ENCODE measurements at regions not wholly inside any gene's neighbourhood (a gene's known extent, or its start where the extent isn't known, plus 50 kb on each side); places are given as distances from the start of the nearest gene placed in this dataset.

DNA sequence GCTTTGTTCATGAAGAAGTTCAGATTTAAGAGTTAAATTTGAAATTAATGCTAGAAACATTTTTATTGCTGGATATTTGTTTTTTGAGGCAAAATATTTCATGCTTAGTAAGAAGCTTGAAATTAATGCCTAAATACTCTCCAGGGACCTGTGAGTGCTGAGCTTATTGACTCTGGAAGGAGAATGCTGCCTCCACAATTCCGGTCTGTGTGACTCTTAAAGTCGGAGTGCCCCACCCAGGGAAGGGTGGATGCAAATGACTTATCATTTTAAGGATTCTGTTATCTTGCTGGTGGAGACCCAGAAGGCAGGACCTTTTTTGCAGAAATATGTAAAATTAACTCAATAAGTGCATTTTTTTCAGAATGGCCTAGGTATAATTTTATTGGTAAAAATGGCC is 143.8 kb upstream of the RXFP2 start:
- no peak overlapping the region for H3K27ac ChIP-seq
- no peak for FAIRE-seq
- CTCF ChIA-PET = no interaction called here

DNA sequence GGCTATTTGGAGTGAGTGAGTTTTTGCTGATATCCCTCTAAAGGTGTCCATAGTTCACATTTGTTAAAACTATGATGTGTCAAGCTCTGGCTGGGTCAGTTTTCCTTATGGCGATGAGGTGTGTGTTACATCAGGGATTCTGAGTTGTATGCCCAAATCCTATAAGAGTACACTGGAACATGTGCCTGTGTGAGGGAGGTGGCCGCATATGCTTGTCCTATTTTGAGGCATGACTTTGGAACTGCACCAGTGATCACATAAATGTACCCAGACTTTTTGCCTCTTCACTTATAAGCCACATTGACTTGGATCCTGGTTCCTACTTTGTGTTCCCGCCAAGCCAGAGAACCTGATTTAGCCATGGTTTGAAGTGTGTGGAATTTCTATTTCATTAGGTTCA is 140.3 kb upstream of the RXFP2 start:
- Histone ChIP-seq H3K4me3 (no peak overlapping the region), H3K4me1 (no peaks in the 10 kb centered on the region), H3K9me3 (no peaks in the 10 kb centered on the region), H3K27ac (no peak overlapping the region), H3K4me2 (no peak overlapping the region)
- POLR2A ChIA-PET = no interaction called here
- CTCF ChIA-PET = no interaction called here
- TF ChIP-seq, protein P1, sequence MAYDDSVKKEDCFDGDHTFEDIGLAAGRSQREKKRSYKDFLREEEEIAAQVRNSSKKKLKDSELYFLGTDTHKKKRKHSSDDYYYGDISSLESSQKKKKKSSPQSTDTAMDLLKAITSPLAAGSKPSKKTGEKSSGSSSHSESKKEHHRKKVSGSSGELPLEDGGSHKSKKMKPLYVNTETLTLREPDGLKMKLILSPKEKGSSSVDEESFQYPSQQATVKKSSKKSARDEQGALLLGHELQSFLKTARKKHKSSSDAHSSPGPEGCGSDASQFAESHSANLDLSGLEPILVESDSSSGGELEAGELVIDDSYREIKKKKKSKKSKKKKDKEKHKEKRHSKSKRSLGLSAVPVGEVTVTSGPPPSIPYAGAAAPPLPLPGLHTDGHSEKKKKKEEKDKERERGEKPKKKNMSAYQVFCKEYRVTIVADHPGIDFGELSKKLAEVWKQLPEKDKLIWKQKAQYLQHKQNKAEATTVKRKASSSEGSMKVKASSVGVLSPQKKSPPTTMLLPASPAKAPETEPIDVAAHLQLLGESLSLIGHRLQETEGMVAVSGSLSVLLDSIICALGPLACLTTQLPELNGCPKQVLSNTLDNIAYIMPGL (CRISPR knock-in tag; IDR thresholded peaks at IDR 0.05; ENCODE audit: borderline replicate concordance) = no peak
- TF ChIP-seq, protein P2, sequence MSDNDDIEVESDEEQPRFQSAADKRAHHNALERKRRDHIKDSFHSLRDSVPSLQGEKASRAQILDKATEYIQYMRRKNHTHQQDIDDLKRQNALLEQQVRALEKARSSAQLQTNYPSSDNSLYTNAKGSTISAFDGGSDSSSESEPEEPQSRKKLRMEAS (IDR thresholded peaks at IDR 0.05) = no peak
- TF ChIP-seq, protein P3, sequence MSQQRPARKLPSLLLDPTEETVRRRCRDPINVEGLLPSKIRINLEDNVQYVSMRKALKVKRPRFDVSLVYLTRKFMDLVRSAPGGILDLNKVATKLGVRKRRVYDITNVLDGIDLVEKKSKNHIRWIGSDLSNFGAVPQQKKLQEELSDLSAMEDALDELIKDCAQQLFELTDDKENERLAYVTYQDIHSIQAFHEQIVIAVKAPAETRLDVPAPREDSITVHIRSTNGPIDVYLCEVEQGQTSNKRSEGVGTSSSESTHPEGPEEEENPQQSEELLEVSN (IDR thresholded peaks at IDR 0.05; ENCODE audit: borderline replicate concordance, low read depth) = no peak
- TF ChIP-seq, protein P4, sequence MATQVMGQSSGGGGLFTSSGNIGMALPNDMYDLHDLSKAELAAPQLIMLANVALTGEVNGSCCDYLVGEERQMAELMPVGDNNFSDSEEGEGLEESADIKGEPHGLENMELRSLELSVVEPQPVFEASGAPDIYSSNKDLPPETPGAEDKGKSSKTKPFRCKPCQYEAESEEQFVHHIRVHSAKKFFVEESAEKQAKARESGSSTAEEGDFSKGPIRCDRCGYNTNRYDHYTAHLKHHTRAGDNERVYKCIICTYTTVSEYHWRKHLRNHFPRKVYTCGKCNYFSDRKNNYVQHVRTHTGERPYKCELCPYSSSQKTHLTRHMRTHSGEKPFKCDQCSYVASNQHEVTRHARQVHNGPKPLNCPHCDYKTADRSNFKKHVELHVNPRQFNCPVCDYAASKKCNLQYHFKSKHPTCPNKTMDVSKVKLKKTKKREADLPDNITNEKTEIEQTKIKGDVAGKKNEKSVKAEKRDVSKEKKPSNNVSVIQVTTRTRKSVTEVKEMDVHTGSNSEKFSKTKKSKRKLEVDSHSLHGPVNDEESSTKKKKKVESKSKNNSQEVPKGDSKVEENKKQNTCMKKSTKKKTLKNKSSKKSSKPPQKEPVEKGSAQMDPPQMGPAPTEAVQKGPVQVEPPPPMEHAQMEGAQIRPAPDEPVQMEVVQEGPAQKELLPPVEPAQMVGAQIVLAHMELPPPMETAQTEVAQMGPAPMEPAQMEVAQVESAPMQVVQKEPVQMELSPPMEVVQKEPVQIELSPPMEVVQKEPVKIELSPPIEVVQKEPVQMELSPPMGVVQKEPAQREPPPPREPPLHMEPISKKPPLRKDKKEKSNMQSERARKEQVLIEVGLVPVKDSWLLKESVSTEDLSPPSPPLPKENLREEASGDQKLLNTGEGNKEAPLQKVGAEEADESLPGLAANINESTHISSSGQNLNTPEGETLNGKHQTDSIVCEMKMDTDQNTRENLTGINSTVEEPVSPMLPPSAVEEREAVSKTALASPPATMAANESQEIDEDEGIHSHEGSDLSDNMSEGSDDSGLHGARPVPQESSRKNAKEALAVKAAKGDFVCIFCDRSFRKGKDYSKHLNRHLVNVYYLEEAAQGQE (IDR thresholded peaks at IDR 0.05) = no peak
- TF ChIP-seq POLR2A (IDR thresholded peaks at IDR 0.05; ENCODE audit: low read length) = no peak
- no peak for TF ChIP-seq NR3C1 (IDR thresholded peaks at IDR 0.05)
- no peak for TF ChIP-seq HOXA7 (CRISPR knock-in tag; IDR thresholded peaks at IDR 0.05)
- no peak for TF ChIP-seq CHD4 (IDR thresholded peaks at IDR 0.05; ENCODE audit: borderline replicate concordance)
- no peak for TF ChIP-seq CBX2 (IDR thresholded peaks at IDR 0.05; ENCODE audit: borderline replicate concordance, low read depth)
- TF ChIP-seq NFE2L2 (conservative IDR thresholded peaks at IDR 0.05; ENCODE audit: low read length) = no peak
- WGBS (ENCODE audit: missing lambda C conversion rate) = 49% methylated on average over 3 of the region's 3 CpGs
- ATAC-seq = no peak
- DNase-seq (ENCODE audit: low read depth in 1 of 2, low spot score in 1 of 2) = no peak
- FAIRE-seq = no peak

More for the DNA sequence above, 143.8 kb upstream of the RXFP2 start:
- Histone ChIP-seq H3K4me3 (no peak overlapping the region), H3K9me3 (no peaks in the 10 kb centered on the region), H3K4me2 (no peak overlapping the region), H3K4me1 (no peaks in the 10 kb centered on the region)
- DNase-seq (ENCODE audit: low read depth in 1 of 2, low spot score in 1 of 2) = no peak
- no peak for ATAC-seq
- POLR2A ChIA-PET = no interaction called here
- TF ChIP-seq MAZ (IDR thresholded peaks at IDR 0.05; ENCODE audit: borderline replicate concordance, low read depth, low read length) = no peak
- TF ChIP-seq, protein P2 (IDR thresholded peaks at IDR 0.05) = no peak
- TF ChIP-seq PHF8 (IDR thresholded peaks at IDR 0.05; ENCODE audit: borderline replicate concordance, low read depth) = no peak
- TF ChIP-seq HEYL (CRISPR knock-in tag; IDR thresholded peaks at IDR 0.05) = no peak
- TF ChIP-seq, protein P5, sequence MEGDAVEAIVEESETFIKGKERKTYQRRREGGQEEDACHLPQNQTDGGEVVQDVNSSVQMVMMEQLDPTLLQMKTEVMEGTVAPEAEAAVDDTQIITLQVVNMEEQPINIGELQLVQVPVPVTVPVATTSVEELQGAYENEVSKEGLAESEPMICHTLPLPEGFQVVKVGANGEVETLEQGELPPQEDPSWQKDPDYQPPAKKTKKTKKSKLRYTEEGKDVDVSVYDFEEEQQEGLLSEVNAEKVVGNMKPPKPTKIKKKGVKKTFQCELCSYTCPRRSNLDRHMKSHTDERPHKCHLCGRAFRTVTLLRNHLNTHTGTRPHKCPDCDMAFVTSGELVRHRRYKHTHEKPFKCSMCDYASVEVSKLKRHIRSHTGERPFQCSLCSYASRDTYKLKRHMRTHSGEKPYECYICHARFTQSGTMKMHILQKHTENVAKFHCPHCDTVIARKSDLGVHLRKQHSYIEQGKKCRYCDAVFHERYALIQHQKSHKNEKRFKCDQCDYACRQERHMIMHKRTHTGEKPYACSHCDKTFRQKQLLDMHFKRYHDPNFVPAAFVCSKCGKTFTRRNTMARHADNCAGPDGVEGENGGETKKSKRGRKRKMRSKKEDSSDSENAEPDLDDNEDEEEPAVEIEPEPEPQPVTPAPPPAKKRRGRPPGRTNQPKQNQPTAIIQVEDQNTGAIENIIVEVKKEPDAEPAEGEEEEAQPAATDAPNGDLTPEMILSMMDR (IDR thresholded peaks at IDR 0.05) = no peak
- no peak for TF ChIP-seq POLR2AphosphoS2 (conservative IDR thresholded peaks at IDR 0.05; ENCODE audit: low read length)
- TF ChIP-seq, protein P3 (IDR thresholded peaks at IDR 0.05; ENCODE audit: borderline replicate concordance, low read depth) = no peak
- no peak for TF ChIP-seq NR3C1 (IDR thresholded peaks at IDR 0.05)
- no peak for TF ChIP-seq ZNF302 (CRISPR knock-in tag; IDR thresholded peaks at IDR 0.05)
- no peak for TF ChIP-seq MAFK (IDR thresholded peaks at IDR 0.05; ENCODE audit: partially characterized antibody)
- TF ChIP-seq, protein P6, sequence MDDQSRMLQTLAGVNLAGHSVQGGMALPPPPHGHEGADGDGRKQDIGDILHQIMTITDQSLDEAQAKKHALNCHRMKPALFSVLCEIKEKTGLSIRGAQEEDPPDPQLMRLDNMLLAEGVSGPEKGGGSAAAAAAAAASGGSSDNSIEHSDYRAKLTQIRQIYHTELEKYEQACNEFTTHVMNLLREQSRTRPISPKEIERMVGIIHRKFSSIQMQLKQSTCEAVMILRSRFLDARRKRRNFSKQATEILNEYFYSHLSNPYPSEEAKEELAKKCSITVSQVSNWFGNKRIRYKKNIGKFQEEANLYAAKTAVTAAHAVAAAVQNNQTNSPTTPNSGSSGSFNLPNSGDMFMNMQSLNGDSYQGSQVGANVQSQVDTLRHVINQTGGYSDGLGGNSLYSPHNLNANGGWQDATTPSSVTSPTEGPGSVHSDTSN (IDR thresholded peaks at IDR 0.05) = no peak
- TF ChIP-seq NFE2L2 (conservative IDR thresholded peaks at IDR 0.05; ENCODE audit: low read length) = no peak
- 0% methylated on average over 2 of the region's 2 CpGs for WGBS (ENCODE audit: missing lambda C conversion rate)

Measured in A549 (cell line).